D721Med (cell line): ENCODE measurements at regions not wholly inside any gene's neighbourhood (a gene's known extent, or its start where the extent isn't known, plus 50 kb on each side); places are given as distances from the start of the nearest gene placed in this dataset.

Experiments
- DNase-seq: peaks from one replicate; pipeline ENCODE4 v3.0.0; 2011; ENCODE audit warnings: low spot score; ENCODE audit not compliant: insufficient read length
- FAIRE-seq: peaks from 2 replicates; lab custom pipeline; 2011; peaks lifted over from hg19 to GRCh38; lab: Jason Lieb, UNC
- TF ChIP-seq, protein P1 (sequence below): IDR thresholded peaks from 2 replicates; pipeline ENCODE4 v1.5.1; 2012; ENCODE audit warnings: mild to moderate bottlenecking, control low read depth; ENCODE audit not compliant: insufficient read depth; ENCODE audit errors: missing control alignments

DNA sequence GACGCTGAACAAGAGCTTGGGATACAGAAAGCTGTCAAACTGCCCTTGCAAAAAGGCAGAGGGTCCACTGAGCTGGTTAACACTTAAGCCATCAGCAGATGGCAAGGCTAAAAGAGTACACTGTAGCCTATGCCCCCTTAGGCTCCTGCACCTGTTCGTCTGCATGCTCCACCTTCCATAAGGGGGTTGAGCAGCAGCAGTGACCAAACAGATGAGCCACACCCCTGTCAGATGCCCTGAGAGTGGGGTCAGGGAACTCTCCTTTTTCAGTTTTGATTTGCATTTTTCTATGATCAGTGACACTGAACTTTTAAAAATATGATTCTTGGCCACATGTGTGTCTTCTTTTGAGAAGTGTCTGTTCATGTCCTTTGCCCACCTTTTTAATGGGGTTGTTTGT lies 402.5 kb upstream of the FAM98A start:
- DNase-seq = no peak
- FAIRE-seq = no peak
- TF ChIP-seq, protein P1, sequence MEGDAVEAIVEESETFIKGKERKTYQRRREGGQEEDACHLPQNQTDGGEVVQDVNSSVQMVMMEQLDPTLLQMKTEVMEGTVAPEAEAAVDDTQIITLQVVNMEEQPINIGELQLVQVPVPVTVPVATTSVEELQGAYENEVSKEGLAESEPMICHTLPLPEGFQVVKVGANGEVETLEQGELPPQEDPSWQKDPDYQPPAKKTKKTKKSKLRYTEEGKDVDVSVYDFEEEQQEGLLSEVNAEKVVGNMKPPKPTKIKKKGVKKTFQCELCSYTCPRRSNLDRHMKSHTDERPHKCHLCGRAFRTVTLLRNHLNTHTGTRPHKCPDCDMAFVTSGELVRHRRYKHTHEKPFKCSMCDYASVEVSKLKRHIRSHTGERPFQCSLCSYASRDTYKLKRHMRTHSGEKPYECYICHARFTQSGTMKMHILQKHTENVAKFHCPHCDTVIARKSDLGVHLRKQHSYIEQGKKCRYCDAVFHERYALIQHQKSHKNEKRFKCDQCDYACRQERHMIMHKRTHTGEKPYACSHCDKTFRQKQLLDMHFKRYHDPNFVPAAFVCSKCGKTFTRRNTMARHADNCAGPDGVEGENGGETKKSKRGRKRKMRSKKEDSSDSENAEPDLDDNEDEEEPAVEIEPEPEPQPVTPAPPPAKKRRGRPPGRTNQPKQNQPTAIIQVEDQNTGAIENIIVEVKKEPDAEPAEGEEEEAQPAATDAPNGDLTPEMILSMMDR = no peak

GRCh38 chr2:33984131-33984530 lies 385.0 kb upstream of the FAM98A start:
- TF ChIP-seq, protein P1 = no peak
- DNase-seq = no peak
- peak; percentile 90 for FAIRE-seq

GRCh38 chr2:33978471-33978870 lies 379.4 kb upstream of the FAM98A start:
- DNase-seq (no peak), FAIRE-seq (no peak)
- TF ChIP-seq, protein P1 = no peak

DNA sequence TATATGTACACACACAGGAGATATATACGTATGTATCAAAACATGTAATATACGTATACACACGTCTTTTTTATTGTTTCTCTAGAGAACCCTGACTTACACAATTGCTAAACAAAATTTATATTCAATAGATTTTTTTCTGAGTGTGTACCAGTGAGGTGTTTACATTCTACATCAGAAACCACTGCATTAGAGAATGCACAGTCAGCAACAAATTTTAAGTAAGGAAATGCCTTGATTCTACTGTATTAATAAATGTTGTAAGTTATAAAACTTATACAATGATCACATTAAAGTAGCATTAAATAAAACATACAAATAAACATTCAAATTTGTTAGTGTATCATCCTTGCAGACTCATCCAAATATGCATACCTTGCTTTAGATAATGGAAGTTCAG lies 376.4 kb upstream of the FAM98A start:
- no peak for FAIRE-seq
- no peak for DNase-seq
- TF ChIP-seq, protein P1 = no peak

GRCh38 chr2:33967103-33967502 lies 368.0 kb upstream of the FAM98A start:
- FAIRE-seq = no peak
- TF ChIP-seq, protein P1 = no peak

DNA sequence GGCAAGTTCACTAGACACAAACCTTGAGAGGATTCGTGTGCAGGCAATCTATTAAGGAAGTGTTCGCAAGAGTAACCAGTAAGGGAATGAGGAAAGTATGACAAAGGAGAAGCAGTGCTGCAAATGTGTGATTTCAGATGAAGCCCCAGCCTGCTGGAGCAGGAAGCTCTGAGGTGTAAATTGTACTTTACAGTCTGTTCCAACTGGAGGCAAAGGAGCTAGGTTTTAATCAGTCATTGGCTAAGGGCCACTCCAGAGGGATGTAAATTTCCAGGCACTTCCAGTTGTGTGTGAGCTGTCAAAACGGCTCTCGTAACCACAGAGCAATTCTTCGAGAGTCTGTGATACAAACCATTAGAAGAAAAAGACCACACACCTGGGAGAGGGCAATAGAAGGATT lies 359.5 kb upstream of the FAM98A start:
- DNase-seq (no peak), FAIRE-seq (no peak)
- TF ChIP-seq, protein P1 = no peak

More at GRCh38 chr2:33967103-33967502, 368.0 kb upstream of the FAM98A start:
- DNase-seq = no peak

GRCh38 chr2:33949371-33949770 lies 350.3 kb upstream of the FAM98A start:
- DNase-seq (no peak), FAIRE-seq (no peak)
- TF ChIP-seq, protein P1 = no peak
